HG03108 (cell line): ENCODE measurements at regions not wholly inside any gene's neighbourhood (a gene's known extent, or its start where the extent isn't known, plus 50 kb on each side); places are given as distances from the start of the nearest gene placed in this dataset.
"Not testable (repeated sequence)": the region's sequence is repeated elsewhere in the genome, so short reads cannot be mapped to it uniquely, and the experiment has no call there.

Experiments
- ATAC-seq: cut with Tn5 transposase; IDR thresholded peaks from one replicate; pipeline ENCODE4 v1.9.1; 2021; ENCODE audit warnings: moderate library complexity; ENCODE audit not compliant: unreplicated experiment

DNA sequence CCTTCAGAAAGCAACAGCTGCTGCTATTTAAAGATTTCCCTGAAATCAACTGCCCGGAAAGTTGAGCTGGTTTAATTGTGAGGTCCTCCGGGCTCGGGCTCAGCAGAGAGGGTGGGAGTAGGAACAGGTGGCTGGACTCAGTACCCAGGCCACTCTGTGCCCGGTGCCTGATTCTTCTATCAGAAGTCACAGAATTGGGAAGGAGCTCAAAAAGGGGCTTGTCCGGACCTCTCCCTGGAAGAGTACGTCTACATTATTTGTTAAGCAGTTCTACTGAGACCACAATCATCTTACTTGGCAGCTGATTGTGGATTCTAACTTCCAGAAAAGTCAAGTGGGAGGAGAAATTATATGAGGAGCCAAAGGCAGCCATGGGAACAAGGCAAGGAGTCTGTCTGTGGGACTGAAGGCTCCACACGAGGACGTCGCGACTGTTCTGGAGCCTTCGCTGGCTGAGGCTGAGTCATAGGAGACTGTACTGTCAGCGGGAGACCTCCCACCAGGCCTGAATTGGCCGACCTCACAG lies 91.7 kb upstream of the ANKRD10 start:
- ATAC-seq, result no peak

DNA sequence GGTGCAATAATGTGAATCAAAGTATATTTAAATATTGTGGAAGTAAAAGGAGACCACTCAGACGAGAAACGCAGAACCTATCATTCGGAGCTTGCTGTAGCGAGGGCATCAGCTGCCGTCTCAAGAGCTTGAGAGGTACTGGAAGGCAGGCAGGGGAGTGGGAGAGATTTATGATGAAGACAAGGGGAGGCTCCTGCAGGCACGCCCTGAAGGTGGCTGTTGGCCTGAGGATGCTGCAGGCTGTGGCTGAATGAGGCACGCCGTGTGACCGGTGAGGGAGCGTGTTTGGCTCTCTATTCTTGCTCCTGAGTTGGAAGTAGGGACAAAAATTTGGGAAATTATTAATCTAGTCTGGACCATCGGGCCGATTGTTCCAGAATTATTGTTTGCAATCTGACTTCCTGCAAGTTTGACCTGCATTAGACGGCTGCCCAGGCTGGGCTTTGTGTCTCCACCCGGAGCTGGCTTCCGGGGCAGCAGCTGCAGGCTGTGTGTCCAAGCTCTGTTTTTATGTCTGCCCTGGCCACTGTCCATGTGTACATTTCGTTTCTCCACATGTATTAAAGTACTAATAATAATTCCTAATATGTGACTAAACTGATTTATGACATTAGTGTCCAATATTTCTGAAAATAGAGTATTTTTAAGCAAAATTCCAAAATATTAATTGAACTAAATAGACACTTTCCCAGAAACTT lies 91.1 kb upstream of the ANKRD10 start:
- ATAC-seq, result no peak

DNA sequence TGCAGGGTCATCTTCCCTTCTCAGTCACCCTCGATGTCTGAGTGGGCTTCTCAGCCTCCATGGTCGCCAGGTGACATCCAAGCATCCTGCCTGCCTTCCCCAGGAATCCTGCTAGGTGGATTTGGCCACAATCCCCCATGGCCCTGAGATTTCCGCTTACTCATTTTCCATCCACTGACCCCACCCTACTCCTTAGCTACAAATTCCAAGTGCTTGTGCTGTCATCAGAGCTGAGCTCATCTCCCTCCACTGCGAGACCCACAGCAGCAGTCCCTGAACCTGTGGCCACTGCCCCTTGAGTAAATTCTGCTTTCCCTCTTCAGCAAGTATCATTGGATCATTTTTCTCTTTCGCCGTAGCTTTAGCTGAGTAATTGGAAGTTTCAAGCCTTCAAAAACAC lies 90.5 kb upstream of the ANKRD10 start:
- ATAC-seq, result no peak

DNA sequence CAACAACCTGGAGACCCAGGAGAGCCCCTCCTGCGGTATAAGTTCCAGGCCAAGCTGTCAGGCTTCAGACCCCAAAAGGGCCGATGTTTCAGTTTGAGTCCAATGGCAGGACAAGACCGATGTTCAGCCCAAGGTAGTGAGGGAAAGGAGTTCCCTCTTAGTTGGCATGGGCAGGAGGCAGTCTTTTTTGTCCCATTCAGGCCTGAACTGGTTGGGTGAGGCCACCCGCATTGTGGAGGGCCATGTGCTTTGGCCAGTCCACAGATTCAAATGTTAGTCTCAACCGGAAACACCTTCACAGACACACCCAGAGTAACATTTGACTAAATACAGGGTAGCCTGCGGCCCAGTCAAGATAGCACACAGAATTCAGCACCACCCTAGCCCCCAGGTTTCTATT lies 89.6 kb upstream of the ANKRD10 start:
- no peak for ATAC-seq

DNA sequence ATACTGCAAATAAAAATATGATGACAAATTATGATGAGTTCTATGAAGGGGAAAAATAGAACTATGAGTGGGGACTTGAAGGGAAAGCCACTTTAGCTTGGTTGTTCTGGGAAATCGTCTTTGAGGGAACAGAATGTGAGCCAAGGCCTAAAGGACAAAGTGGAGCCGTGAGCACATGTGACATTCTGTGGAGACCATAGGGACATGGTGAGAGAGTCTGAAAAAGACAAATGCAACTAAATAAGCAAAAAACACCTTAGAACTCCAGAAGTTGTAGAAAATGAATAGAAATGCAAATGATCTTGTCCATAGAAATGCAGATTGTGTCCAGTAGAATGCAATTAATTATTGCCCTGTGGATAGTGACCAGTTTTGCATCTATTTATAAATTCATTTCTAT lies 86.8 kb upstream of the ANKRD10 start:
- ATAC-seq, result no peak

DNA sequence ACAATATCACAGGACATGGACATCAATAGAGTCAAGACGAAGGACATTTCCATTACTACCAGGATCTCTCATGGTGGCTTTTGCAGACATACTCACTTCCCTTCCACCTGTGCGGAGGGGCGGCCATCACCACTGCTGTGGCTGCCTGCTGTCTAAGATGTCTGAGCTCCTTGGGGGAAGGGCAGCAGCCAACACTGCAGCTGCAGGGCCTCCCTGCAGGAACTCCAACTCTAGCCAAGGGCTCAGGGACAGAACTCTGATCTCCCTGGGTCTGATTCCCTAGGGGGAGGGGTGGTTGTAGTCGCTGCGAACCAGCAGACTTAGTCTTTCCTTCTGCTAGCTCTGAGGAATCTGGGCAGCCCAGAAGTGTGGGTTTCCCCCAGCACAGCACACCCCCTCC lies 78.9 kb upstream of the ANKRD10 start:
- ATAC-seq, result no peak

DNA sequence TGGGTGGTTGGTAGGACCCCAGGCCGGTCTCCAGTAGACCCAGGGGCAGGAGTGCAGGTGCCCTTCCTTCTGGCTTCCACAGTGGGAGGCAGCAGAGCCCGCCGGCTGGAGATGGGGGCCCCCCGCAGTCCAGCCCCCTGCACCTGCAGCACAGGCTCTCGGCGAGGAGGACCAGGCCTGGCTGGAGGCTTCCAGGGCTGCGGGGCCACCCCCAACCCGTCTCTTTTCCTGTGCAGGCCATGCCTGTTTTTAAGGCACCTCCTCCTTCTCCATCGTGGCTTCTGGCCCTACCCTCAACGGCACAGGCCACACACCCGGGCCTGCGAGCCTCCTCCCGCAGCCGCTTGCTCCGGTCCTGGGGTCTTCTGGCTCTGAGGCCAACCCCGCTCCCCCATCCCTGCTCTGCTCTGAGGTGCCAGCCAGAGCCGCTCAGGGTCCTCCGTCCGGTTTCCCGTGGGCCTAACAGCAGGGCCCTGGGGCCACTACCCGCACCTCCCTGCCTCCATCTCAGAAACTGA lies 77.2 kb upstream of the ANKRD10 start:
- no peak for ATAC-seq

DNA sequence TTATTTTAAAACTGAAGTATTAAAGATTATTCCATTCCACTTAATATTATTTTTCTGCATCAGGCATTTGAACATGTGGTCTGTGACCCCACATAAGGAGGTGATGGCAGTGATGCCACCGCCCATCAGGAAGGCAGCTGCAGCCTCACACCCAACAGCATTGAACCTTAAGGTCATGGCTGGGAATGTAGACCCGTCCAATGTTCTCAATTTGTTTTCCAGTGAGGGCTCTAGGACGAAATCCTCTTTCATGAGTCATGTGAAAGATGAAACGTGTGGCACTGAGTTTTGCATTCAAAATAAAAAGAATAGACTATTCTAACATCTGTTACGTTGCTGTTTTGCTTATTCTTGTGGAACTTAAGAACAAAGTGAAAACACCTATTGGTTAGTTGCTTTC lies 74.5 kb upstream of the ANKRD10 start:
- no peak for ATAC-seq

DNA sequence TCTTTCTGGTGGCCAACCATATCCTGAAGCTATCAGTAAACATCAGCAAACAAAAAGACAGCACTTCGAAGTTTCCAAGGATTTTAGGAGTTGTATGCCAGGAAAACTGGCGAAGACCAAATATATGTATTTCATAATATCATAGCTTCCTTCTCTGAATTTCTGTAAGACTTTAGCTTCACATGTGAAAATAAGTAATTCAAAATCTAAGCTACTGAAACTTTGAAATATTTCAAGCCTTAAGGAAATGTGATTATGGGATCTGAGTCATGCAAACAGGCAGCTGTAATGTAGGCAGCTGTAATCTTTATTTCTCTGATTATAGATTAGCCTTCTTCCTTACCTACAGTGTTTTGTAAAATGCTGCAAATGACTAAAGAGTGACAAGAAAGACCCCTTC lies 70.7 kb upstream of the ANKRD10 start:
- ATAC-seq, result no peak

DNA sequence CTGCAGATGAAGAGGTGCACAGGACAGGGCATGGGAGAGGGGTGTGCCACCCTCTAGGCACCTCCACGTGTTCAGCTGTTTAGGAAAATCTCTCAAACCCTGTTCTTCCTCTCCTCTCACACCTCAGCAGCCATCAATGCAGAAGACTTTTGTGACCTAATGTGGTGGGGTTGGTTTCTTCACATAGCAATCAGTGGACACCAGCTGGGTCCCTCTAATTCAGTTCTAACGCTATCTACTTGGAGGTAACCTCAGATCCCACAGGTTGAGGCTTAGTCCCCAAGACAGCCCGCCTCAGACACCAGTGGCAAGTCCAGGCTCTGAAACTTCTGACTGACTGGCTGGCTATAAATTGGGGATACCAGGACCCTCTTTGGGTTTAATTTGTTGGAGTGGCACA lies 69.9 kb upstream of the ANKRD10 start:
- ATAC-seq, result no peak

DNA sequence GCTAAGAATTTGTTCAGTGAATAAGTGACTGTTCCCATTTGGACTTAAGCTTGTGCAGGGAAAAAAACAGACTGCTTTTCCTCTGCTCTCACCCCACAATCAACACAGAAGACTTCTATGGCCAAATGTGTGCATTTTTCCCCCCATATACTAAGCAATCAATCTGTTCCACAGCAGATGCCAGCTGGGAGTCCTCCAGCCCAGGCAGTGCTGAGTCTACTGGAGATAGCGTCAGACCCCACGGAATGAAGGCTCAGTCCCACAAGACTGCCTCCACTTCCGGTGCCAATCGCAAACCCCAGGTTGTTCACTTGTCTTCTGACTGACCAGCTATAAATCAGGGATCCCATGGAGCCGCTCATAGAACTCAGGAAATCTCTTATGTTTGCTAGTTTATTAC lies 69.5 kb upstream of the ANKRD10 start:
- ATAC-seq, result no peak

DNA sequence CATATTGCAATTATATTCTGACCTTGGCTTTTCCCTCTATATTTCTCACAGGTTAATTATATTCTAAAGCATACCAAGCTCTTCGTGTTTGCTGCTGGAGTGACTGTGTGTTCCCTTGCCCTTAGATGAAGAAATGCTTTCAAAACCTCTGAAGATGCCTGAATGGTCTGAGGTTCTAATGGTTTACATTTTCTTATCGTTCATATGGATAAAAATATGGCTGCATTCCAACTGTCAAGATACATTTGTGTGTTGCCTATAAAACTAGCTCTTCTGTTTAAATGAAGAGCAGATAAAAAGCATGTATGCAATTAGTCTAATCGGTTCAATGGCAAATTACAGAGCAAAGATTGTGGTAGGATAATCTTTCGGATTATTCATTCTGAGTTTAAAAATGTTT lies 68.4 kb upstream of the ANKRD10 start:
- no peak for ATAC-seq

DNA sequence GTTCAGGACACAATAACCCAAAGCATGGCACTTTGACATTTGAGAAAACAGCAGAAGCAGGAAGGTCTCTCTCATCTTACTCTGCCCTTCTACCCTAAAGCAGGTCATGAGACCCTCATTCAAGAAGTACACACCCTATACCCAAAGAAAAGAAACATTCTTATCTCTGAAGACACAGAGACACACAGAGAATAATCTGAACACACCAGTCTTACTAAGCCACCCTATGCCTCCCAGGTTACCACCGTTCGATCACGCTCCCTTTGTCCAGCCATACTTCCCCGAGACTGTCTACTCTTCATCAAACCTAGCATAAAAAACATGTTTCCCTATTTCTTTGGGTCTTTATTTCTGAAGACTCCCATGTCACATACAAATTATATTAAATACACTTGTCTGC lies 66.5 kb upstream of the ANKRD10 start:
- ATAC-seq, result no peak

DNA sequence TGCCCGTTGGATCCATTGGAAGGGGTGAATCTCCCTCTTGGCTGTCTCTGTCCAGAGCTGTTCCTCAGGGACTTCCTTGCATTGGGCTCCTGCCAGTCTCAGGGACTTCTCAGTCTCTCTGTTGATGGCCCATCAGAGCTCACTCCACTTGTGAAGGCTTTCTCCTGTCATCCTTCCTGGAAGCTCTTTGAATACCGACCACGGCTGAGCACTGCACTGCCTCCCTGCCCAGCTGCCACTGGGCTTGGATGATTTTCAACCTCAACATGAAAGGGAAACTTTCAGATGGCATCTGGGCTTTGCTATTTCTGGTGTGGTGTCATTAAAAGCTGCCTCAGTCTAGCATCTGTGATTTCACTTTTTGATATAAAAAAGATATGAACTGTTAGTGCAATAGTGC lies 66.1 kb upstream of the ANKRD10 start:
- no peak for ATAC-seq

DNA sequence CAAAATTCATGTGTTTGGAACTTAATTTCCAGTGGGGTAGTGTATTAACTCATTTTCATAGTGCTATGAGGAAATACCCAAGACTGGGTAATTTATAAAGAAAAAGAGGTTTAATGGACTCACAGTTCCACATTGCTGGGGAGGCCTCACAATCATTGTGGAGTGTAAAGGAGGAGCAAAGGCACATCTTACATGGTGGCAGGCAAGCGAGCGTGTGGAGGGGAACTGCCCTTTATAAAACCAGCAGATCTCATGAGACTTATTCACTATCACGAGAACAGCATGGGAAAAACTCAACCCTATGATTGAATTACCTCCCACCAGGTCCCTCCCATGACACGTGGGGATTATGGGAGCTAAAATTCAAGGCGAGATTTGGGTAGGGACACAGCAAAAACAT lies 64.3 kb upstream of the ANKRD10 start:
- ATAC-seq, result not testable (repeated sequence)

DNA sequence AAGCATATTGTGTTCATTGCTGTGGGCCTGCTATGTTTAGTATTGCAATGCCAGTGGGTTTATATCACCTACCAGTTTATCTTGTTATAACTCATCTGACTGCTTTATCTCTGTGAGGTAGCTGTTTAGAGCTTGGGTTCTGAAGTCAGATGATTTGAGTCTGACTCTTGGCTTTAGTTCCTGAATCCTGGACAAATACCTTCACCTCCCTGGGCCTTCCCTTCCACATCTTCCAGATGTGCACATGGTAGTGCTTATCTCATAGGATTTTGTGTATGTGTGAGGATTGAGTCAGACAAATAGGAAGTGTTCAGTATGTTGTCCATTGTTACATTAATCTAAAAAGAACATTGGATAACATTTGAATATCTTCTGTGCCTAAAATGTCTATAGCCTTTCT lies 63.5 kb upstream of the ANKRD10 start:
- ATAC-seq, result no peak

DNA sequence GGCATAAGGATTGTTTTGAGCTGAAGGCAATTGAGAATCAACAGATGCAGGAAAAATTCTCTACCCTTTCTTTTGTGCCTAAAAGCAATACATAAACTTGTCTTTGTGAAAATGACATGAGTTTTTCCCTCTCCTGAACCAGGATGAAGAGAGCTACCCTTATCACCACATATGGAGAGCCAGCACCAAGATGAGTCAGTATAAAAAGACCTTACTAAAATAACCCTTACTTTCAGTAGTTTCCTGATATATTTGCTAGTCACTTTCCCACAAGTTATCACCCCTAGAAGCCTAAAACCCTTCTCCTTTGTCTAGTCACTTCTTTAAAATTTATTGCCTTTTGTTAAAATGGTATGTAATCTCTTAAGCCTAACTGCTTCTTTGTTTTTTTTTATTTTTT lies 61.9 kb upstream of the ANKRD10 start:
- no peak for ATAC-seq

DNA sequence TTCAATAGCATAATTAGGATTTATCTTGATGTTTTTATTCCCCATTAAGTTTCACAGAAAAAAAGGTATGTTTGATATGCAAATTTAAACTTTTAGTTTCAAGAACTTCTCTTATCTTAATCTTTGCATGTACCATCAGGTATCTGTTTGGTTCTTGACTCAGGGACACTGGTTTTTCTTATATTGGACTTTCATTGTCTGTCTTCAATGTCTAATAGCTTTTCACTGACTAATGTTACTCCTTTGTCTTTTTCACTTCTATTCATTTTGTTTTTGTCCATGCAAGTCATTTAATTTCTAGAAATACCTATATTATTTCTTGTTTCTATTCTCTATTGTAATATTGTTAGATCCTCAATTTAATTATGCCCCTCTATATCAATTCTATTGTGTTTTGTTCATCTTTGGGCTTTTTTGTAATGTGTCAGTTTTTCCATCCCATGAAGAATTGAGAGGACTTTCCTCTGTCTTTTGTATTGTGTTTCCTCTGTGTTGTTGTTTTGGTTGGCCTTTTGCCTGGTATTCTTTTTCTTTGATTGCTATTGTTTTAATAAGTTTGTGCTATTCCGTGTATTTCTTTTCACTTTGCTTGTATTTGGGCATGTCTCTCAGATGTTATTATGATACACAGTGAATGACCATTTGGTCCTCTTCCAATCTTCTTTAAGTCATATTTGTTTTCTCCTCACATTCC lies 58.3 kb upstream of the ANKRD10 start:
- ATAC-seq, result no peak

DNA sequence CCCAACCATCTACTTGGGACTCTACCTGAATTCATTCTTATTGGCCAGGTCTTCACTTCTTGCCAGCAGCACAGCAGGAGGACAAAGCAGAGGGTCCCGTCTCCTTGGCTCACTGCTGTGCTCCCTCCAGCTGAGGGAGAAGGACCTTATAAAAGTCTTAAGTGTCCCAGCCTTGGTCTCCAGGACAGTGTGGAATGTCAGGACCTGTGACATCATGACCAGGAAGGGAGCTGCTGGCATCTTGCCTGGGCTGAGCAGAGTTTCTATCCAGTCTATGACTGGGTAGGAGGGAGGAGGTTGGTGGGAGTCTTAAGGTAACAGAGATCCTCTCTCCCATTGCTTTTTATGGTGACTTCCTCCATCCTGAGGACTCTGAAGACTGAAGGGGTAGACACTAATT lies 56.6 kb upstream of the ANKRD10 start:
- ATAC-seq, result no peak

DNA sequence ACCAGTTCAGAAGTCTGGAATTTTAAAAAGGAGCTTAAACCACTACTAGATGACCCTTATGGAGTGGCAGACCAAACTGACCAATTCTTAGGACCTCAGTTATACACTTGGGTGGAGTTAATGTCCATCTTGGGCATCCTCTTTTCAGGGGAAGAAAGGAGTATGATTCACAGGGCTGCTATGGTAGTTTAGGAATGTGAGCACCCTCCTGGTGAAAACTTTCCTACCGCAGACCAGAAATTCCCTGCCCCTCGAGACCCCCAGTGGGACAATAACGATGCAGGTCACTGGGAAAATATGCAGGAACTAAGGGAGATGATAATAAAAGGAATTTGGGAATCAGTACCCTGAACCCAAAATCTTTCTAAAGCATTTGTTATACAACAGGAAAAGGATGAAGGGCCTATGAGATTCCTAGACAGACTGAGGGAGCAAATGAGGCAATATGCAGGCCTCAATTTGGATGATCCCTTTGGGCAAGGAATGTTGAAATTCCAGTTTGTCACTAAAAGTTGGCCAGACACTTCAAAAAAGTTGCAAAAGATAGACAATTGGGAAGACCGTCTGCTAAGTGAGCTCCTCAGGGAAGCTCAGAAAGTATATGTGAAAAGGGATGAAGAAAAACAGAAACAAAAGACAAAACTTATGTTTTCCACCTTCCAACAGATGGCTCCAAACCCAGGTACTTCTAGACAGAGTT lies 52.4 kb upstream of the ANKRD10 start:
- ATAC-seq, result not testable (repeated sequence)

DNA sequence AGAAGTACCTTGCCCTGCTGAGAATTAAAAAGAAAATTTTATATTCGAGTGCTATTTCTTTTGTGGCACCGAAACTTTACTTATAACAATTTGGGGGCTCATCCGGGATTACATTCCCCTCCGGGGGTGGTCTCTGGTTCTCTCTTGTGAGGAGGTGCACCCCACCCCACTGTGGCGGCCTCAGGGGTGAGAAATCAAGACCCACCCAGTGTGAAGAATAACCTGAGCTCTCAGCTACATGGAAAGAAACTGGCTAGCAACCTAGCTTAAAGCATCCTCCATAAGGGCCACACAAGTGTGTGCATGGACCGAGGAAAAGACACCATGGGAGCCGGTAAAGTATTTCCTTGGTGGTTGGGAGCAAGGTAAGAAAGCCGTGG lies 50.9 kb upstream of the ANKRD10 start:
- ATAC-seq, result no peak
